ENCODE measurements at regions not wholly inside any gene's neighbourhood (a gene's known extent, or its start where the extent isn't known, plus 50 kb on each side); places are given as distances from the start of the nearest gene placed in this dataset.

GRCh38 chr13:34777089-34777913, 164.8 kb upstream of the NBEA start:
- Histone ChIP-seq H3K79me2 (ENCODE audit: control insufficient read depth, insufficient read depth, low read length, poor library complexity) (no peaks in the 10 kb centered on the region), H2BK5ac (ENCODE audit: low read depth, low read length, poor library complexity) (no peak overlapping the region), H2BK12ac (ENCODE audit: low read length) (no peak overlapping the region), H3K36me3 (ENCODE audit: control insufficient read depth in 1 of 2, insufficient read depth in 2 of 2, low read length in 2 of 2) (no peaks in the 10 kb centered on the region), H4K12ac (ENCODE audit: low read depth, low read length) (no peak overlapping the region), H3K14ac (ENCODE audit: low read length) (no peak overlapping the region), H4K8ac (ENCODE audit: low read depth, low read length) (no peak overlapping the region), H3K23ac (ENCODE audit: low read length) (no peak overlapping the region), H3K4me2 (ENCODE audit: low read length) (no peak overlapping the region), H3K4me1 (ENCODE audit: control insufficient read depth in 1 of 2, insufficient read depth in 2 of 2, low read length in 2 of 2) (no peaks in the 10 kb centered on the region), H3K4ac (ENCODE audit: low read depth, low read length) (no peak overlapping the region), H3K18ac (ENCODE audit: low read length) (no peak overlapping the region), H2AFZ (ENCODE audit: insufficient read depth, low read length, poor library complexity) (no peak overlapping the region), H3K27ac (ENCODE audit: low read depth, low read length) (no peak overlapping the region), H3K4me3 (ENCODE audit: low read depth, low read length) (no peak overlapping the region), H2AK5ac (ENCODE audit: low read length) (no peak overlapping the region), H3K9ac (ENCODE audit: low read length) (no peak overlapping the region), H3K79me1 (ENCODE audit: low read length) (no peaks in the 10 kb centered on the region), H3K27me3 (ENCODE audit: insufficient read depth, low read length) (no peaks in the 10 kb centered on the region), H4K91ac (ENCODE audit: low read depth, low read length) (no peak overlapping the region), H2BK120ac (ENCODE audit: insufficient read depth, low read length, poor library complexity) (no peak overlapping the region), H3K9me3 (ENCODE audit: insufficient read depth, low read depth, low read length) (no peaks in the 10 kb centered on the region)
- DNase-seq = no peak
- WGBS (ENCODE audit: extremely low coverage, insufficient coverage, insufficient read length) = no CpG with 5 or more reads among the region's 8 CpGs

- Histone ChIP-seq H2BK120ac (ENCODE audit: insufficient read depth, low read length, poor library complexity) (no peak overlapping the region), H3K4me2 (ENCODE audit: low read length) (no peak overlapping the region), H2BK12ac (ENCODE audit: low read length) (no peak overlapping the region), H3K9ac (ENCODE audit: low read length) (no peak overlapping the region), H3K79me2 (ENCODE audit: control insufficient read depth, insufficient read depth, low read length, poor library complexity) (no peaks in the 10 kb centered on the region), H3K18ac (ENCODE audit: low read length) (no peak overlapping the region), H3K27me3 (ENCODE audit: insufficient read depth, low read length) (no peaks in the 10 kb centered on the region), H3K79me1 (ENCODE audit: low read length) (no peaks in the 10 kb centered on the region), H3K4me3 (ENCODE audit: low read depth, low read length) (no peak overlapping the region), H3K23ac (ENCODE audit: low read length) (peak overlapping the region; percentile 49), H3K27ac (ENCODE audit: low read depth, low read length) (no peak overlapping the region), H4K91ac (ENCODE audit: low read depth, low read length) (no peak overlapping the region), H3K4me1 (ENCODE audit: control insufficient read depth in 1 of 2, insufficient read depth in 2 of 2, low read length in 2 of 2) (no peaks in the 10 kb centered on the region), H3K14ac (ENCODE audit: low read length) (no peak overlapping the region), H3K4ac (ENCODE audit: low read depth, low read length) (no peak overlapping the region), H3K9me3 (ENCODE audit: insufficient read depth, low read depth, low read length) (peaks cover 3% of the 10 kb centered on the region), H3K36me3 (ENCODE audit: control insufficient read depth in 1 of 2, insufficient read depth in 2 of 2, low read length in 2 of 2) (no peaks in the 10 kb centered on the region), H2AK5ac (ENCODE audit: low read length) (no peak overlapping the region), H4K12ac (ENCODE audit: low read depth, low read length) (no peak overlapping the region), H4K8ac (ENCODE audit: low read depth, low read length) (no peak overlapping the region), H2AFZ (ENCODE audit: insufficient read depth, low read length, poor library complexity) (no peak overlapping the region), H2BK5ac (ENCODE audit: low read depth, low read length, poor library complexity) (no peak overlapping the region)
- no peak for DNase-seq
- WGBS (ENCODE audit: extremely low coverage, insufficient coverage, insufficient read length) = no CpG with 5 or more reads among the region's 5 CpGs
These were observed 164.2 kb upstream of the NBEA start for GRCh38 chr13:34777914-34778303.

- Histone ChIP-seq H4K91ac (ENCODE audit: low read depth, low read length) (no peak overlapping the region), H2AK5ac (ENCODE audit: low read length) (no peak overlapping the region), H3K27ac (ENCODE audit: low read depth, low read length) (no peak overlapping the region), H3K36me3 (ENCODE audit: control insufficient read depth in 1 of 2, insufficient read depth in 2 of 2, low read length in 2 of 2) (no peaks in the 10 kb centered on the region), H2BK120ac (ENCODE audit: insufficient read depth, low read length, poor library complexity) (no peak overlapping the region), H4K12ac (ENCODE audit: low read depth, low read length) (no peak overlapping the region), H3K14ac (ENCODE audit: low read length) (no peak overlapping the region), H2BK12ac (ENCODE audit: low read length) (no peak overlapping the region), H2BK5ac (ENCODE audit: low read depth, low read length, poor library complexity) (no peak overlapping the region), H3K4me3 (ENCODE audit: low read depth, low read length) (no peak overlapping the region), H3K9me3 (ENCODE audit: insufficient read depth, low read depth, low read length) (peaks cover 3% of the 10 kb centered on the region), H3K4ac (ENCODE audit: low read depth, low read length) (no peak overlapping the region), H3K79me1 (ENCODE audit: low read length) (no peaks in the 10 kb centered on the region), H3K18ac (ENCODE audit: low read length) (no peak overlapping the region), H3K9ac (ENCODE audit: low read length) (no peak overlapping the region), H3K23ac (ENCODE audit: low read length) (no peak overlapping the region), H3K4me2 (ENCODE audit: low read length) (no peak overlapping the region), H3K4me1 (ENCODE audit: control insufficient read depth in 1 of 2, insufficient read depth in 2 of 2, low read length in 2 of 2) (no peaks in the 10 kb centered on the region), H2AFZ (ENCODE audit: insufficient read depth, low read length, poor library complexity) (no peak overlapping the region), H3K79me2 (ENCODE audit: control insufficient read depth, insufficient read depth, low read length, poor library complexity) (no peaks in the 10 kb centered on the region), H3K27me3 (ENCODE audit: insufficient read depth, low read length) (no peaks in the 10 kb centered on the region), H4K8ac (ENCODE audit: low read depth, low read length) (no peak overlapping the region)
- WGBS (ENCODE audit: extremely low coverage, insufficient coverage, insufficient read length) = no CpG with 5 or more reads among the region's 6 CpGs
- peak; percentile 9 to 10 for DNase-seq
These were observed 162.9 kb upstream of the NBEA start for GRCh38 chr13:34779171-34779570.

- Histone ChIP-seq H2AFZ (ENCODE audit: insufficient read depth, low read length, poor library complexity) (no peak overlapping the region), H4K12ac (ENCODE audit: low read depth, low read length) (no peak overlapping the region), H3K4me3 (ENCODE audit: low read depth, low read length) (no peak overlapping the region), H3K4me1 (ENCODE audit: control insufficient read depth in 1 of 2, insufficient read depth in 2 of 2, low read length in 2 of 2) (no peaks in the 10 kb centered on the region), H2BK120ac (ENCODE audit: insufficient read depth, low read length, poor library complexity) (no peak overlapping the region), H3K79me1 (ENCODE audit: low read length) (no peaks in the 10 kb centered on the region), H3K27ac (ENCODE audit: low read depth, low read length) (no peak overlapping the region), H2AK5ac (ENCODE audit: low read length) (no peak overlapping the region), H3K23ac (ENCODE audit: low read length) (no peak overlapping the region), H4K8ac (ENCODE audit: low read depth, low read length) (no peak overlapping the region), H2BK12ac (ENCODE audit: low read length) (no peak overlapping the region), H3K9ac (ENCODE audit: low read length) (no peak overlapping the region), H3K4me2 (ENCODE audit: low read length) (no peak overlapping the region), H3K9me3 (ENCODE audit: insufficient read depth, low read depth, low read length) (peaks cover 10% of the 10 kb centered on the region), H4K91ac (ENCODE audit: low read depth, low read length) (no peak overlapping the region), H3K18ac (ENCODE audit: low read length) (no peak overlapping the region), H2BK5ac (ENCODE audit: low read depth, low read length, poor library complexity) (no peak overlapping the region), H3K14ac (ENCODE audit: low read length) (no peak overlapping the region), H3K4ac (ENCODE audit: low read depth, low read length) (no peak overlapping the region), H3K27me3 (ENCODE audit: insufficient read depth, low read length) (no peaks in the 10 kb centered on the region), H3K79me2 (ENCODE audit: control insufficient read depth, insufficient read depth, low read length, poor library complexity) (no peaks in the 10 kb centered on the region), H3K36me3 (ENCODE audit: control insufficient read depth in 1 of 2, insufficient read depth in 2 of 2, low read length in 2 of 2) (no peaks in the 10 kb centered on the region)
- peak; percentile 35 to 75 for DNase-seq
- no CpG with 5 or more reads among the region's 2 CpGs for WGBS (ENCODE audit: extremely low coverage, insufficient coverage, insufficient read length)
These were observed 148.8 kb upstream of the NBEA start for GRCh38 chr13:34793301-34793700.

All from trophoblast cell (in vitro differentiated cells and primary cell).